ENCODE measurements at regions not wholly inside any gene's neighbourhood (a gene's known extent, or its start where the extent isn't known, plus 50 kb on each side); places are given as distances from the start of the nearest gene placed in this dataset.

GRCh38 chr13:82905071-82905470 lies 977.2 kb downstream of the SLITRK1 start:
- TF ChIP-seq, protein P1, sequence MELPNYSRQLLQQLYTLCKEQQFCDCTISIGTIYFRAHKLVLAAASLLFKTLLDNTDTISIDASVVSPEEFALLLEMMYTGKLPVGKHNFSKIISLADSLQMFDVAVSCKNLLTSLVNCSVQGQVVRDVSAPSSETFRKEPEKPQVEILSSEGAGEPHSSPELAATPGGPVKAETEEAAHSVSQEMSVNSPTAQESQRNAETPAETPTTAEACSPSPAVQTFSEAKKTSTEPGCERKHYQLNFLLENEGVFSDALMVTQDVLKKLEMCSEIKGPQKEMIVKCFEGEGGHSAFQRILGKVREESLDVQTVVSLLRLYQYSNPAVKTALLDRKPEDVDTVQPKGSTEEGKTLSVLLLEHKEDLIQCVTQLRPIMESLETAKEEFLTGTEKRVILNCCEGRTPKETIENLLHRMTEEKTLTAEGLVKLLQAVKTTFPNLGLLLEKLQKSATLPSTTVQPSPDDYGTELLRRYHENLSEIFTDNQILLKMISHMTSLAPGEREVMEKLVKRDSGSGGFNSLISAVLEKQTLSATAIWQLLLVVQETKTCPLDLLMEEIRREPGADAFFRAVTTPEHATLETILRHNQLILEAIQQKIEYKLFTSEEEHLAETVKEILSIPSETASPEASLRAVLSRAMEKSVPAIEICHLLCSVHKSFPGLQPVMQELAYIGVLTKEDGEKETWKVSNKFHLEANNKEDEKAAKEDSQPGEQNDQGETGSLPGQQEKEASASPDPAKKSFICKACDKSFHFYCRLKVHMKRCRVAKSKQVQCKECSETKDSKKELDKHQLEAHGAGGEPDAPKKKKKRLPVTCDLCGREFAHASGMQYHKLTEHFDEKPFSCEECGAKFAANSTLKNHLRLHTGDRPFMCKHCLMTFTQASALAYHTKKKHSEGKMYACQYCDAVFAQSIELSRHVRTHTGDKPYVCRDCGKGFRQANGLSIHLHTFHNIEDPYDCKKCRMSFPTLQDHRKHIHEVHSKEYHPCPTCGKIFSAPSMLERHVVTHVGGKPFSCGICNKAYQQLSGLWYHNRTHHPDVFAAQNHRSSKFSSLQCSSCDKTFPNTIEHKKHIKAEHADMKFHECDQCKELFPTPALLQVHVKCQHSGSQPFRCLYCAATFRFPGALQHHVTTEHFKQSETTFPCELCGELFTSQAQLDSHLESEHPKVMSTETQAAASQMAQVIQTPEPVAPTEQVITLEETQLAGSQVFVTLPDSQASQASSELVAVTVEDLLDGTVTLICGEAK (IDR thresholded peaks at IDR 0.05; ENCODE audit: borderline replicate concordance) = no peak
- no peak for TF ChIP-seq CREB1 (IDR thresholded peaks at IDR 0.05; ENCODE audit: low read depth)
- no peak for TF ChIP-seq POLR2A (IDR thresholded peaks at IDR 0.05; ENCODE audit: low read depth, low read length)
- no peak for TF ChIP-seq RAD21 (IDR thresholded peaks at IDR 0.05; ENCODE audit: insufficient read depth, low read depth, low read length)
- no peak for TF ChIP-seq ZNF687 (IDR thresholded peaks at IDR 0.05)

Data from GM12878 (cell line).